ENCODE measurements at regions not wholly inside any gene's neighbourhood (a gene's known extent, or its start where the extent isn't known, plus 50 kb on each side); places are given as distances from the start of the nearest gene placed in this dataset.
"Not testable (repeated sequence)": the region's sequence is repeated elsewhere in the genome, so short reads cannot be mapped to it uniquely, and the experiment has no call there.

DNA sequence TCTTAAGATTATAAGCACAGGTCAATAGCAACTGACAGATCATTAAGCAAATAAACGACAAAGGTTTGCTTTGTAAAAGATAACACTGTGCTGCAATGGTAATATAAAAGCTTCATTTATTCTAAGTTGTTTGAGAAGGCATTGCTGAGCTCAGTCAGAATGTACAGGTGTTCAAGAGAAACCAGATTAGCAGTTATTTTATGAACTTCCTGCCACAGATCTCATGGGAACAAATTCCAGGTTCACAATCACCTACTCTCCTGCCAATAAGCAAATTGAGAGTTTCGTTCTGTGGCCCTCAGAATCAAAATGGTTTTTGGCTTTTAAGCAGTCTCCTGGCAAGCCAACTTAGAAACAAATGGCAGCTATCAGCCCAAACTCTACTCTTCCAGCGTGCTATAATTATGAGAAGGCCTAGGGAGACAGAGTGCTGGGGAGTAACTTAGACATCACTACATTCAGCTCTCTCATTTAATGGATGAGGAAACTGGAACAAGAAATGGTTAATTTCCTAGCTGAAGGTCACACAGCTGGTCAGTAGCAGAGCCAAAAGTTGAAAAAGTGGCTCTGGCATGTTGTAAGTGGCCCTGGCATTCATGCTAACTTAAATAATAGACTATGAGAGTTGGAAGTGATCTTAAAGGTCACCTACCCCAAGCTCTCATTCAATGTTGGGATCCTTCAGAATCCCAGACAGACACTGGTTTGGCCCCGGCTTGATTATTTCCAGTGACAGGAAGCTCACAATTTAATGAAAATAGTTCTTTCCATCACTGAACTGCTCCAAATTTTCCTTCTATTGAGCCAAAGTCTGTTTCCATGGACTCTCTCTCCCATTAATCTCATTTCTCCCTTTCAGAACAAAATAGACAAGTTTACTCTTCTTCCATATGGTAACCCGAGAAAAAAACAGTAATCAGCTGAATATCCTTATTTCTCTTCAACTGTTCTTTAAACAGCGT lies 82.6 kb upstream of the EDEM3 start:
- no peaks in the 10 kb centered on the region for H3K27me3 ChIP-seq (ENCODE audit: control insufficient read depth in 3 of 3, insufficient read depth in 3 of 3, low read depth in 1 of 3, low read length in 3 of 3)
- no peak overlapping the region for H3K9ac ChIP-seq (ENCODE audit: low read depth, low read length, poor library complexity)
- H3K23ac ChIP-seq (ENCODE audit: low read depth, low read length, poor library complexity) = no peak overlapping the region
- DNase-seq (ENCODE audit: low spot score) = no peak
- no peak overlapping the region for H2BK12ac ChIP-seq (ENCODE audit: low read length)
- no peak overlapping the region for H3K18ac ChIP-seq (ENCODE audit: low read length)
- H3K4me2 ChIP-seq (ENCODE audit: insufficient read depth, low read length, poor library complexity, severe bottlenecking) = no peak overlapping the region
- H3K14ac ChIP-seq (ENCODE audit: low read length) = no peak overlapping the region
- H3K4me3 ChIP-seq (ENCODE audit: low read length in 2 of 2) = no peak overlapping the region
- H2BK120ac ChIP-seq (ENCODE audit: low read depth, low read length) = no peak overlapping the region
- no peak overlapping the region for H2AK5ac ChIP-seq (ENCODE audit: low read depth, low read length)
- no peak overlapping the region for H2BK15ac ChIP-seq (ENCODE audit: low read length)
- no peaks in the 10 kb centered on the region for H3K4me1 ChIP-seq (ENCODE audit: control insufficient read depth in 2 of 2, insufficient read depth in 1 of 2, low read depth in 1 of 2, low read length in 2 of 2)
- H4K91ac ChIP-seq (ENCODE audit: low read depth, low read length, poor library complexity) = no peak overlapping the region
- no peak overlapping the region for H2BK5ac ChIP-seq (ENCODE audit: low read length)
- H3K9me3 ChIP-seq (replicated peaks in 1 of 2; ENCODE audit: control insufficient read depth in 2 of 2, insufficient read depth in 1 of 2, low read depth in 1 of 2, low read length in 2 of 2) = no peaks in the 10 kb centered on the region
- no peaks in the 10 kb centered on the region for H3K36me3 ChIP-seq (replicated peaks in 1 of 2; ENCODE audit: control insufficient read depth in 2 of 2, insufficient read depth in 2 of 2, low read length in 2 of 2)
- no peak overlapping the region for H3K4ac ChIP-seq (ENCODE audit: low read length)
- no peak overlapping the region for H3K27ac ChIP-seq (replicated peaks; ENCODE audit: low read length)
- no peaks in the 10 kb centered on the region for H3K79me1 ChIP-seq (ENCODE audit: low read depth, low read length)
- H2AFZ ChIP-seq (ENCODE audit: low read length) = no peak overlapping the region
- H4K8ac ChIP-seq (ENCODE audit: low read depth, low read length) = no peak overlapping the region
- no CpG with 5 or more reads among the region's 6 CpGs for WGBS, 2 donors (ENCODE audit: extremely low coverage in 2 of 2, insufficient read length in 2 of 2, insufficient replicate concordance in 1 of 2)

DNA sequence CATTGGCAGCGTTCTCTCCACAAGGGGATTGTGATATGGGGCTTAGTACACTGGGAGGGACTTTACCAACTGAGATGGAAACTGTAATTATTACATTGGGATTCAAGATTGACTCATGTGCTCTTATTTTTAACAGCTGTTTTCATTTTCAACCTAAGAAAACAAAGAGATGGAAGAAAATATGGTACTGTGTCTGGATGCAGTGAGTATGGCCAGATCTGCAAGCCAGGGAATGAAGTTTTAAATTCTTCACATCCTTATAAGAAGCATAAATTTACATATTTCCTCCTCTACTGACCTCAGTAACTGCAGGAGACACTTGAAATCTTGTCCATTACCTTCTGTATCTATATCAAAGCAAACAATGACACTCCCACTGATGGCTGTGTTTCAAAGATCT lies 81.5 kb upstream of the EDEM3 start:
- H3K18ac ChIP-seq (ENCODE audit: low read length) = no peak overlapping the region
- H2AK5ac ChIP-seq (ENCODE audit: low read depth, low read length) = no peak overlapping the region
- H3K4me2 ChIP-seq (ENCODE audit: insufficient read depth, low read length, poor library complexity, severe bottlenecking) = no peak overlapping the region
- no peak overlapping the region for H2BK120ac ChIP-seq (ENCODE audit: low read depth, low read length)
- no peaks in the 10 kb centered on the region for H3K4me1 ChIP-seq (ENCODE audit: control insufficient read depth in 2 of 2, insufficient read depth in 1 of 2, low read depth in 1 of 2, low read length in 2 of 2)
- H3K4ac ChIP-seq (ENCODE audit: low read length) = no peak overlapping the region
- H4K8ac ChIP-seq (ENCODE audit: low read depth, low read length) = no peak overlapping the region
- no peak overlapping the region for H3K14ac ChIP-seq (ENCODE audit: low read length)
- H3K4me3 ChIP-seq (ENCODE audit: low read length in 2 of 2) = no peak overlapping the region
- H3K9ac ChIP-seq (ENCODE audit: low read depth, low read length, poor library complexity) = no peak overlapping the region
- no peaks in the 10 kb centered on the region for H3K79me1 ChIP-seq (ENCODE audit: low read depth, low read length)
- H2BK5ac ChIP-seq (ENCODE audit: low read length) = no peak overlapping the region
- no peak for DNase-seq (ENCODE audit: low spot score)
- H3K36me3 ChIP-seq (replicated peaks in 1 of 2; ENCODE audit: control insufficient read depth in 2 of 2, insufficient read depth in 2 of 2, low read length in 2 of 2) = no peaks in the 10 kb centered on the region
- H3K23ac ChIP-seq (ENCODE audit: low read depth, low read length, poor library complexity) = no peak overlapping the region
- H3K9me3 ChIP-seq (replicated peaks in 1 of 2; ENCODE audit: control insufficient read depth in 2 of 2, insufficient read depth in 1 of 2, low read depth in 1 of 2, low read length in 2 of 2) = no peaks in the 10 kb centered on the region
- WGBS, 2 donors (ENCODE audit: extremely low coverage in 2 of 2, insufficient read length in 2 of 2, insufficient replicate concordance in 1 of 2) = no CpG with 5 or more reads among the region's 1 CpG
- H3K27me3 ChIP-seq (ENCODE audit: control insufficient read depth in 3 of 3, insufficient read depth in 3 of 3, low read depth in 1 of 3, low read length in 3 of 3) = no peaks in the 10 kb centered on the region
- H4K91ac ChIP-seq (ENCODE audit: low read depth, low read length, poor library complexity) = no peak overlapping the region
- no peak overlapping the region for H2AFZ ChIP-seq (ENCODE audit: low read length)
- H3K27ac ChIP-seq (replicated peaks; ENCODE audit: low read length) = no peak overlapping the region
- H2BK12ac ChIP-seq (ENCODE audit: low read length) = no peak overlapping the region
- no peak overlapping the region for H2BK15ac ChIP-seq (ENCODE audit: low read length)

DNA sequence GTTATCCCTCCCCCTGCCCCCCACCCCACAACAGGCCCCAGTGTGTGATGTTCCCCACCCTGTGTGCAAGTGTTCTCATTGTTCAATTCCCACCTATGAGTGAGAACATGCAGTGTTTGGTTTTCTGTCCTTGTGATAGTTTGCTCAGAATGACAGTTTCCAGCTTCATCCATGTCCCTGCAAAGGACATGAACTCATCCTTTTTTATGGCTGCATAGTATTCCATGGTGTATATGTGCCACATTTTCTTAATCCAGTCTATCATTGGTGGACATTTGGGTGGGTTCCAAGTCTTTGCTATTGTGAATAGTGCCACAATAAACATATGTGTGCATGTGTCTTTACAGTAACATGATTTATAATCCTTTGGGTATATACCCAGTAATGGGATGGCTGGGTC lies 79.3 kb upstream of the EDEM3 start:
- H2BK15ac ChIP-seq (ENCODE audit: low read length); H4K91ac ChIP-seq (ENCODE audit: low read depth, low read length, poor library complexity); H2BK120ac ChIP-seq (ENCODE audit: low read depth, low read length); H3K18ac ChIP-seq (ENCODE audit: low read length); H2AFZ ChIP-seq (ENCODE audit: low read length); H4K8ac ChIP-seq (ENCODE audit: low read depth, low read length); H2BK5ac ChIP-seq (ENCODE audit: low read length); H3K4me1 ChIP-seq (ENCODE audit: control insufficient read depth in 2 of 2, insufficient read depth in 1 of 2, low read depth in 1 of 2, low read length in 2 of 2); H3K27ac ChIP-seq (replicated peaks; ENCODE audit: low read length); H3K36me3 ChIP-seq (replicated peaks in 1 of 2; ENCODE audit: control insufficient read depth in 2 of 2, insufficient read depth in 2 of 2, low read length in 2 of 2); H3K4me3 ChIP-seq (ENCODE audit: low read length in 2 of 2); H3K9ac ChIP-seq (ENCODE audit: low read depth, low read length, poor library complexity); H3K79me1 ChIP-seq (ENCODE audit: low read depth, low read length); H2BK12ac ChIP-seq (ENCODE audit: low read length); H3K4me2 ChIP-seq (ENCODE audit: insufficient read depth, low read length, poor library complexity, severe bottlenecking); H3K27me3 ChIP-seq (ENCODE audit: control insufficient read depth in 3 of 3, insufficient read depth in 3 of 3, low read depth in 1 of 3, low read length in 3 of 3); H3K23ac ChIP-seq (ENCODE audit: low read depth, low read length, poor library complexity); H3K4ac ChIP-seq (ENCODE audit: low read length); H3K9me3 ChIP-seq (replicated peaks in 1 of 2; ENCODE audit: control insufficient read depth in 2 of 2, insufficient read depth in 1 of 2, low read depth in 1 of 2, low read length in 2 of 2); H2AK5ac ChIP-seq (ENCODE audit: low read depth, low read length); H3K14ac ChIP-seq (ENCODE audit: low read length); DNase-seq (ENCODE audit: low spot score): not testable (repeated sequence)

DNA sequence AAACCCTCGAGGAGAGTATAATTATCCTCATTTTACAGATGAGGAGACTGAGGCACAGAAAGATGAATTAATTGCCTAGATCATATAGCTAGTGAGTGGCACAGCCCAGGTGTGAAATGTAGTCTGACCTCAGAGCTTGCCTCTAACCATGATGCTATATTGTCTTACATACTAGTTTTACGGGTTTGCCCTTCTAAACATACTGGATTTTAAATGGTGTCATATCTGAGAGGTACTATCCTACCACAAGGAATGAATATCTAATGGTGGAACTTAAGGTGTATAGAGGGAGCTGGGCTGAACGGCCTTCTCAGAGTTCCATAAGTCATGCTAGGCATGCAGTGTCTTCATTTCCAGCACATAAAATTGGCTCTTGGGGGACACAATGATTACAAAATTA lies 77.9 kb upstream of the EDEM3 start:
- H3K9ac ChIP-seq (ENCODE audit: low read depth, low read length, poor library complexity) = no peak overlapping the region
- no peak overlapping the region for H4K8ac ChIP-seq (ENCODE audit: low read depth, low read length)
- no peak overlapping the region for H2BK5ac ChIP-seq (ENCODE audit: low read length)
- H3K4me3 ChIP-seq (ENCODE audit: low read length in 2 of 2) = no peak overlapping the region
- no peak overlapping the region for H3K18ac ChIP-seq (ENCODE audit: low read length)
- H3K9me3 ChIP-seq (replicated peaks in 1 of 2; ENCODE audit: control insufficient read depth in 2 of 2, insufficient read depth in 1 of 2, low read depth in 1 of 2, low read length in 2 of 2) = no peaks in the 10 kb centered on the region
- no peak overlapping the region for H3K27ac ChIP-seq (replicated peaks; ENCODE audit: low read length)
- no peaks in the 10 kb centered on the region for H3K79me1 ChIP-seq (ENCODE audit: low read depth, low read length)
- H2BK120ac ChIP-seq (ENCODE audit: low read depth, low read length) = no peak overlapping the region
- H2BK15ac ChIP-seq (ENCODE audit: low read length) = no peak overlapping the region
- H2BK12ac ChIP-seq (ENCODE audit: low read length) = no peak overlapping the region
- no peak overlapping the region for H3K14ac ChIP-seq (ENCODE audit: low read length)
- DNase-seq (ENCODE audit: low spot score) = no peak
- no peaks in the 10 kb centered on the region for H3K36me3 ChIP-seq (replicated peaks in 1 of 2; ENCODE audit: control insufficient read depth in 2 of 2, insufficient read depth in 2 of 2, low read length in 2 of 2)
- H3K23ac ChIP-seq (ENCODE audit: low read depth, low read length, poor library complexity) = no peak overlapping the region
- H3K4me1 ChIP-seq (ENCODE audit: control insufficient read depth in 2 of 2, insufficient read depth in 1 of 2, low read depth in 1 of 2, low read length in 2 of 2) = no peaks in the 10 kb centered on the region
- no peak overlapping the region for H2AFZ ChIP-seq (ENCODE audit: low read length)
- no peak overlapping the region for H3K4ac ChIP-seq (ENCODE audit: low read length)
- H2AK5ac ChIP-seq (ENCODE audit: low read depth, low read length) = no peak overlapping the region
- no peaks in the 10 kb centered on the region for H3K27me3 ChIP-seq (ENCODE audit: control insufficient read depth in 3 of 3, insufficient read depth in 3 of 3, low read depth in 1 of 3, low read length in 3 of 3)
- no peak overlapping the region for H3K4me2 ChIP-seq (ENCODE audit: insufficient read depth, low read length, poor library complexity, severe bottlenecking)
- no CpG with 5 or more reads among the region's 3 CpGs for WGBS, 2 donors (ENCODE audit: extremely low coverage in 2 of 2, insufficient read length in 2 of 2, insufficient replicate concordance in 1 of 2)
- H4K91ac ChIP-seq (ENCODE audit: low read depth, low read length, poor library complexity) = no peak overlapping the region

Measured in neuronal stem cell (in vitro differentiated cells).